HG02571 (cell line): ENCODE measurements at regions not wholly inside any gene's neighbourhood (a gene's known extent, or its start where the extent isn't known, plus 50 kb on each side); places are given as distances from the start of the nearest gene placed in this dataset.
"Not testable (repeated sequence)": the region's sequence is repeated elsewhere in the genome, so short reads cannot be mapped to it uniquely, and the experiment has no call there.

Source experiments
- ATAC-seq: cut with Tn5 transposase; IDR thresholded peaks from one replicate; pipeline ENCODE4 v1.9.1; 2021; ENCODE audit warnings: mild to moderate bottlenecking, moderate library complexity; ENCODE audit not compliant: unreplicated experiment

GRCh38 chr5:174504266-174504726, 220.1 kb upstream of the MSX2 start:
- no peak for ATAC-seq

GRCh38 chr5:174505621-174506020, 218.8 kb upstream of the MSX2 start:
- no peak for ATAC-seq

- not testable (repeated sequence) for ATAC-seq
Observed at GRCh38 chr5:174510782-174511453, 213.5 kb upstream of the MSX2 start.

GRCh38 chr5:174511714-174512253, 212.6 kb upstream of the MSX2 start:
- ATAC-seq = no peak

GRCh38 chr5:174514325-174514724, 210.1 kb upstream of the MSX2 start:
- ATAC-seq = no peak

- no peak for ATAC-seq
Observed at GRCh38 chr5:174514983-174515394, 209.4 kb upstream of the MSX2 start.

GRCh38 chr5:174516741-174517140, 207.6 kb upstream of the MSX2 start:
- ATAC-seq = no peak

- ATAC-seq = no peak
Observed at GRCh38 chr5:174518512-174518911, 205.9 kb upstream of the MSX2 start.

- no peak for ATAC-seq
Observed at GRCh38 chr5:174520420-174521396, 203.7 kb upstream of the MSX2 start.

GRCh38 chr5:174521449-174521848, 202.9 kb upstream of the MSX2 start:
- ATAC-seq = no peak

- ATAC-seq = no peak
Observed at GRCh38 chr5:174522480-174523260, 201.7 kb upstream of the MSX2 start.

- no peak for ATAC-seq
Observed at GRCh38 chr5:174523311-174524071, 200.9 kb upstream of the MSX2 start.

- no peak for ATAC-seq
Observed at GRCh38 chr5:174524351-174524750, 200.0 kb upstream of the MSX2 start.

GRCh38 chr5:174526177-174526576, 198.2 kb upstream of the MSX2 start:
- ATAC-seq = no peak

- no peak for ATAC-seq
Observed at GRCh38 chr5:174527916-174528540, 196.4 kb upstream of the MSX2 start.

- ATAC-seq = no peak
Observed at GRCh38 chr5:174528821-174529544, 195.4 kb upstream of the MSX2 start.

GRCh38 chr5:174529925-174530681, 194.3 kb upstream of the MSX2 start:
- no peak for ATAC-seq

- no peak for ATAC-seq
Observed at GRCh38 chr5:174531782-174532191, 192.6 kb upstream of the MSX2 start.
